ENCODE measurements at regions not wholly inside any gene's neighbourhood (a gene's known extent, or its start where the extent isn't known, plus 50 kb on each side); places are given as distances from the start of the nearest gene placed in this dataset.

GRCh38 chr1:81187635-81188034, 613.1 kb upstream of the ADGRL2 start:
- Histone ChIP-seq H3K9me2 (ENCODE audit: insufficient read depth, low read length) (no peaks in the 10 kb centered on the region), H3K79me2 (ENCODE audit: insufficient read depth, low read depth, low read length) (no peaks in the 10 kb centered on the region), H3K36me3 (ENCODE audit: insufficient read depth, low read length) (no peaks in the 10 kb centered on the region), H2AFZ (ENCODE audit: low read length) (no peak overlapping the region), H4K20me1 (ENCODE audit: insufficient read depth, low read length) (no peaks in the 10 kb centered on the region), H3K27ac (ENCODE audit: low read depth, low read length, poor library complexity, severe bottlenecking) (no peak overlapping the region), H3K4me2 (ENCODE audit: low read length) (no peak overlapping the region), H3K4me1 (ENCODE audit: insufficient read depth, low read length, poor library complexity, severe bottlenecking) (no peaks in the 10 kb centered on the region), H3K9me3 (ENCODE audit: low read length) (no peaks in the 10 kb centered on the region), H3K4me3 (ENCODE audit: low read depth, low read length, poor library complexity, severe bottlenecking) (no peak overlapping the region)
- CTCF ChIA-PET (ENCODE audit: unreplicated experiment), result no interaction called here
- POLR2A ChIA-PET, result no interaction called here
- intact Hi-C loops (cut with micrococcal nuclease; ENCODE audit: unreplicated experiment), result no loop called here
- TF ChIP-seq CTCF (conservative IDR thresholded peaks at IDR 0.05; ENCODE audit: low read length) (no peak), EZH2phosphoT487 (IDR thresholded peaks at IDR 0.05; ENCODE audit: borderline replicate concordance, low read depth, low read length) (no peak)
- BruUV-seq (replicated peaks), result no TSS peak
- DNase-seq (ENCODE audit: low spot score), result no peak

- BruUV-seq (replicated peaks), result no TSS peak
- H3K4me2 ChIP-seq (ENCODE audit: low read length), result no peak overlapping the region
- H3K9me2 ChIP-seq (ENCODE audit: insufficient read depth, low read length), result no peaks in the 10 kb centered on the region
- POLR2A ChIA-PET, result no interaction called here
- TF ChIP-seq CTCF (conservative IDR thresholded peaks at IDR 0.05; ENCODE audit: low read length) (no peak), EZH2phosphoT487 (IDR thresholded peaks at IDR 0.05; ENCODE audit: borderline replicate concordance, low read depth, low read length) (no peak)
- no peaks in the 10 kb centered on the region for H4K20me1 ChIP-seq (ENCODE audit: insufficient read depth, low read length)
- no peaks in the 10 kb centered on the region for H3K36me3 ChIP-seq (ENCODE audit: insufficient read depth, low read length)
- no peaks in the 10 kb centered on the region for H3K79me2 ChIP-seq (ENCODE audit: insufficient read depth, low read depth, low read length)
- intact Hi-C loops (cut with micrococcal nuclease; ENCODE audit: unreplicated experiment), result no loop called here
- H3K4me1 ChIP-seq (ENCODE audit: insufficient read depth, low read length, poor library complexity, severe bottlenecking), result no peaks in the 10 kb centered on the region
- no peak overlapping the region for H2AFZ ChIP-seq (ENCODE audit: low read length)
- no peak overlapping the region for H3K4me3 ChIP-seq (ENCODE audit: low read depth, low read length, poor library complexity, severe bottlenecking)
- DNase-seq (ENCODE audit: low spot score), result no peak
- CTCF ChIA-PET (ENCODE audit: unreplicated experiment), result no interaction called here
- no peaks in the 10 kb centered on the region for H3K9me3 ChIP-seq (ENCODE audit: low read length)
- H3K27ac ChIP-seq (ENCODE audit: low read depth, low read length, poor library complexity, severe bottlenecking), result no peak overlapping the region
Measured at GRCh38 chr1:81186261-81186660, 614.5 kb upstream of the ADGRL2 start.

- Histone ChIP-seq H3K4me3 (ENCODE audit: low read depth, low read length, poor library complexity, severe bottlenecking) (no peak overlapping the region), H4K20me1 (ENCODE audit: insufficient read depth, low read length) (no peaks in the 10 kb centered on the region), H3K79me2 (ENCODE audit: insufficient read depth, low read depth, low read length) (no peaks in the 10 kb centered on the region), H3K4me1 (ENCODE audit: insufficient read depth, low read length, poor library complexity, severe bottlenecking) (no peaks in the 10 kb centered on the region), H3K36me3 (ENCODE audit: insufficient read depth, low read length) (no peaks in the 10 kb centered on the region), H2AFZ (ENCODE audit: low read length) (no peak overlapping the region), H3K9me3 (ENCODE audit: low read length) (no peaks in the 10 kb centered on the region), H3K9me2 (ENCODE audit: insufficient read depth, low read length) (no peaks in the 10 kb centered on the region), H3K27ac (ENCODE audit: low read depth, low read length, poor library complexity, severe bottlenecking) (no peak overlapping the region), H3K4me2 (ENCODE audit: low read length) (no peak overlapping the region)
- POLR2A ChIA-PET, result no interaction called here
- no peak for DNase-seq (ENCODE audit: low spot score)
- TF ChIP-seq EZH2phosphoT487 (IDR thresholded peaks at IDR 0.05; ENCODE audit: borderline replicate concordance, low read depth, low read length) (no peak), CTCF (conservative IDR thresholded peaks at IDR 0.05; ENCODE audit: low read length) (no peak)
- CTCF ChIA-PET (ENCODE audit: unreplicated experiment), result no interaction called here
- intact Hi-C loops (cut with micrococcal nuclease; ENCODE audit: unreplicated experiment), result no loop called here
- no TSS peak for BruUV-seq (replicated peaks)
Measured at GRCh38 chr1:81183553-81183952, 617.2 kb upstream of the ADGRL2 start.
